ENCODE measurements at regions not wholly inside any gene's neighbourhood (a gene's known extent, or its start where the extent isn't known, plus 50 kb on each side); places are given as distances from the start of the nearest gene placed in this dataset.

DNA sequence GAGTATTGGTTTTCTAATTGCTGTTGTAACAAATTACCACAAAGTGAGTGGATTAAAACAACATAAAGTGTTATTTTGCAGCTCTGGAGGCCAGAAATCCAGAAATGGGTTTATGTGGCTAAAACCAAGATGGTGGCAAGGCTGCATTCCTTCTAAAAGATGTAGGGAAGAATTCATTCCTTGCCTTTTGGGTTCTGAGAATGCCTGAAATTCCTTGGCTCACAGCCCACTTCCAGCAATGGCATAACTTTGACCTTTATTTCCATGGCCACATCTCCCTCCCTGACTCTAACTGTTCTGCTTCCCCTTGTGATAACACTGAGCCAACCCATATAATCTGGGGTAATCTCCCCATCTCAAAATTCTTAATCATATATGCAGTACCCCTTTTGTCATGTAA is 269.6 kb upstream of the RPL38 start:
- TF ChIP-seq, protein P1, sequence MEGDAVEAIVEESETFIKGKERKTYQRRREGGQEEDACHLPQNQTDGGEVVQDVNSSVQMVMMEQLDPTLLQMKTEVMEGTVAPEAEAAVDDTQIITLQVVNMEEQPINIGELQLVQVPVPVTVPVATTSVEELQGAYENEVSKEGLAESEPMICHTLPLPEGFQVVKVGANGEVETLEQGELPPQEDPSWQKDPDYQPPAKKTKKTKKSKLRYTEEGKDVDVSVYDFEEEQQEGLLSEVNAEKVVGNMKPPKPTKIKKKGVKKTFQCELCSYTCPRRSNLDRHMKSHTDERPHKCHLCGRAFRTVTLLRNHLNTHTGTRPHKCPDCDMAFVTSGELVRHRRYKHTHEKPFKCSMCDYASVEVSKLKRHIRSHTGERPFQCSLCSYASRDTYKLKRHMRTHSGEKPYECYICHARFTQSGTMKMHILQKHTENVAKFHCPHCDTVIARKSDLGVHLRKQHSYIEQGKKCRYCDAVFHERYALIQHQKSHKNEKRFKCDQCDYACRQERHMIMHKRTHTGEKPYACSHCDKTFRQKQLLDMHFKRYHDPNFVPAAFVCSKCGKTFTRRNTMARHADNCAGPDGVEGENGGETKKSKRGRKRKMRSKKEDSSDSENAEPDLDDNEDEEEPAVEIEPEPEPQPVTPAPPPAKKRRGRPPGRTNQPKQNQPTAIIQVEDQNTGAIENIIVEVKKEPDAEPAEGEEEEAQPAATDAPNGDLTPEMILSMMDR (IDR thresholded peaks at IDR 0.05), result no peak
- intact Hi-C loops (cut with micrococcal nuclease), result no loop called here
- Histone ChIP-seq H3K4me1 (ENCODE audit: control insufficient read depth, insufficient read depth, low read length) (no peaks in the 10 kb centered on the region), H3K27me3 (ENCODE audit: control insufficient read depth, insufficient read depth, low read length) (no peaks in the 10 kb centered on the region), H3K9me3 (ENCODE audit: control insufficient read depth, insufficient read depth, low read length) (no peaks in the 10 kb centered on the region), H3K36me3 (ENCODE audit: control insufficient read depth, insufficient read depth, low read length) (no peaks in the 10 kb centered on the region), H3K27ac (ENCODE audit: low read length) (no peak overlapping the region), H3K4me3 (ENCODE audit: low read length) (no peak overlapping the region)
- Mint-ChIP-seq H3K9me3 (no peaks in the 10 kb centered on the region), H3K4me3 (no peak overlapping the region), H3K27ac (no peak overlapping the region), H3K27me3 (ENCODE audit: low read depth in 2 of 2) (no peaks in the 10 kb centered on the region), H3K36me3 (no peaks in the 10 kb centered on the region), H3K4me1 (peaks cover 22 to 36% of the 10 kb centered on the region in 2 donors)
- no peak for DNase-seq
- ATAC-seq, result no peak

DNA sequence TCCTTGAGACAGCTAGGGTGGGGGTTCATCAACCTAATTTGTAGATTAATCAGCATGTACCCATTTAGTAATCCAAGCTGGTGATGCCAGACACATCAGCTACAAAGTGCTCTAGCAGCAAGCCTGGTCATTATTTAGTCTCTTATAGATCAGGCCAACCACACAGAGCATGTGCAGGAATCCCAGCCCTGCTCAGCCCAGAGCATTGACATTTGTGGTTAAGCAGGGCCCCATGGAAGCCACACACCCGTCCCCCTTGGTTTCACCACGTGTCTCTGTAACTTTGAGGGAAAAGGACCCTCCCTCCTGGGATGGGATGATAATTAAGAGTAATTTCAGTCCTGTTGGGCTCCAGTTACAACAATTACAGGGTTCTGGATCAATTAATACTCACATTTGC is 268.8 kb upstream of the RPL38 start:
- H3K4me1 ChIP-seq (ENCODE audit: control insufficient read depth, insufficient read depth, low read length), result no peaks in the 10 kb centered on the region
- no peaks in the 10 kb centered on the region for H3K27me3 Mint-ChIP-seq (ENCODE audit: low read depth in 2 of 2)
- WGBS (ENCODE audit: insufficient coverage), result 10% methylated on average over 2 of the region's 2 CpGs
- TF ChIP-seq, protein P1 (IDR thresholded peaks at IDR 0.05), result no peak
- H3K4me1 Mint-ChIP-seq, result peaks cover 21 to 30% of the 10 kb centered on the region in 2 donors
- H3K27ac ChIP-seq (ENCODE audit: low read length), result no peak overlapping the region
- H3K4me3 ChIP-seq (ENCODE audit: low read length), result no peak overlapping the region
- no peaks in the 10 kb centered on the region for H3K27me3 ChIP-seq (ENCODE audit: control insufficient read depth, insufficient read depth, low read length)
- H3K36me3 ChIP-seq (ENCODE audit: control insufficient read depth, insufficient read depth, low read length), result no peaks in the 10 kb centered on the region
- H3K4me3 Mint-ChIP-seq, result no peak overlapping the region
- no peak for DNase-seq
- no peak overlapping the region for H3K27ac Mint-ChIP-seq
- no peaks in the 10 kb centered on the region for H3K9me3 Mint-ChIP-seq
- no peaks in the 10 kb centered on the region for H3K9me3 ChIP-seq (ENCODE audit: control insufficient read depth, insufficient read depth, low read length)
- intact Hi-C loops (cut with micrococcal nuclease), result no loop called here
- no peak for ATAC-seq
- H3K36me3 Mint-ChIP-seq, result no peaks in the 10 kb centered on the region

DNA sequence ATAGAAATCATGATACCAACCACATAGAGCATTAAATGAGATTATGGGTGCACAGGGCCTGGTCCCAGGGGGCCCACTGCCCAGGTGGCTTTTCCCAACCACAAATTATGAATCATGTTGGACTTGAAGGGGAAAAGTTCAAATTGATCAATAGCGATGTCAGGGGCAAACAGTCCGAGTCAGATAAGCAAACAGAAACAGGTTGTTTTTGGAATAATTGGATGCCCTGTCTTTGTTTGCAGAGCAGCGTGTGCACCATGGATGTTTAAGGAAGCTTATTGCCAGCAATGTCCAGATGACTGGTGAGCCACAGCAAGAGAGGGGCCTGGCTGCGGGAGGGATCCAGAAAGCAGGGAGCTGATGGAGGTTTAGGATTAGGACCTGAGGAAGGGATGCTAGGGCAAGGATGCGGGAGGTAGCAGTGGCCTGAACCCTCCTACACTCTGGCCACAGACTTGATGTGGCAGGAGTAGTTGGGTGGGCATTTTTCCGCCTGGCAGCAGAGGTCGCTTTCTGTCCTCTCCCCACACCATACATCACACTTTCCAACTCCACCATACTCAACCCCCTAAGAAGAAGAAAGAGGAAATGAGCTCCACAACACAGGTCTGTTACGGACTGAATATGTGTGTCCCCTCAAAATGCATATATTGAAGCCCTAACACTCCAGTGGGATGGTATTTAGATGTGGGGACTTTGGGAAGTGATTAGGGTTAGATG is 266.4 kb upstream of the RPL38 start:
- ATAC-seq, result no peak
- Histone ChIP-seq H3K9me3 (ENCODE audit: control insufficient read depth, insufficient read depth, low read length) (no peaks in the 10 kb centered on the region), H3K27me3 (ENCODE audit: control insufficient read depth, insufficient read depth, low read length) (no peaks in the 10 kb centered on the region), H3K4me3 (ENCODE audit: low read length) (no peak overlapping the region), H3K27ac (ENCODE audit: low read length) (no peak overlapping the region), H3K4me1 (ENCODE audit: control insufficient read depth, insufficient read depth, low read length) (no peaks in the 10 kb centered on the region), H3K36me3 (ENCODE audit: control insufficient read depth, insufficient read depth, low read length) (no peaks in the 10 kb centered on the region)
- no peak for DNase-seq
- TF ChIP-seq, protein P1 (IDR thresholded peaks at IDR 0.05), result no peak
- Mint-ChIP-seq H3K4me1 (peaks cover 25 to 26% of the 10 kb centered on the region in 2 donors), H3K4me3 (no peak overlapping the region), H3K27ac (no peak overlapping the region), H3K27me3 (ENCODE audit: low read depth in 2 of 2) (peaks cover 0 to 3% of the 10 kb centered on the region in 2 donors), H3K9me3 (no peaks in the 10 kb centered on the region), H3K36me3 (no peaks in the 10 kb centered on the region)
- intact Hi-C loops (cut with micrococcal nuclease), result no loop called here
- WGBS (ENCODE audit: insufficient coverage), result 85% methylated on average over 7 of the region's 8 CpGs

DNA sequence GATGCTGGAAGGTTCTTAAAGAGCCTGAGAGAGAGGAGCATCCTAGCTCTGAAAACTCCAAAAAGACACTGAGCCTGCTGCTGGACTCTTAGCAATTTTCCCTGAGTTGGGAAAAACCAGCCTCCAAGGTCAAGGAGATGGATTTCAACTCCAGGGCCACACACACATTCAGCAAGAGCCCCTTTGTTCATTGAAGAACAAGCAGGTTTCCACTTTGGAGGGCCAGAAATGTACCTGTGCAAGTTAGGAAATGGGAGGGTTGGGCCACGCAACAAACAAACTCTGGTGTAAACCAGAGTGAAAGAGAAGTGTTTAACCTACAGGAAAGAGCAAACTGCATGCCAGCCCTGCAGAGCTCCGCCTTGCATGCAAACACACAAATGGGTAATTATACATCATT is 264.8 kb upstream of the RPL38 start:
- no peaks in the 10 kb centered on the region for H3K9me3 Mint-ChIP-seq
- no peaks in the 10 kb centered on the region for H3K36me3 ChIP-seq (ENCODE audit: control insufficient read depth, insufficient read depth, low read length)
- peaks cover 25 to 26% of the 10 kb centered on the region in 2 donors for H3K4me1 Mint-ChIP-seq
- H3K27ac Mint-ChIP-seq, result no peak overlapping the region
- no peak overlapping the region for H3K4me3 Mint-ChIP-seq
- DNase-seq (no peak), ATAC-seq (no peak)
- H3K27me3 ChIP-seq (ENCODE audit: control insufficient read depth, insufficient read depth, low read length), result no peaks in the 10 kb centered on the region
- H3K36me3 Mint-ChIP-seq, result no peaks in the 10 kb centered on the region
- peaks cover 0 to 3% of the 10 kb centered on the region in 2 donors for H3K27me3 Mint-ChIP-seq (ENCODE audit: low read depth in 2 of 2)
- no peaks in the 10 kb centered on the region for H3K4me1 ChIP-seq (ENCODE audit: control insufficient read depth, insufficient read depth, low read length)
- H3K4me3 ChIP-seq (ENCODE audit: low read length), result no peak overlapping the region
- intact Hi-C loops (cut with micrococcal nuclease), result no loop called here
- TF ChIP-seq, protein P1 (IDR thresholded peaks at IDR 0.05), result no peak
- no peak overlapping the region for H3K27ac ChIP-seq (ENCODE audit: low read length)
- H3K9me3 ChIP-seq (ENCODE audit: control insufficient read depth, insufficient read depth, low read length), result no peaks in the 10 kb centered on the region
- 67% methylated on average over 2 of the region's 2 CpGs for WGBS (ENCODE audit: insufficient coverage)
